K562 (cell line): ENCODE measurements at regions not wholly inside any gene's neighbourhood (a gene's known extent, or its start where the extent isn't known, plus 50 kb on each side); places are given as distances from the start of the nearest gene placed in this dataset.

Experiments used
- TF ChIP-seq, protein P1 (sequence below): fragments of 450-650 bp; formaldehyde crosslinking; IDR thresholded peaks from 2 replicates; pipeline ENCODE4 v1.4.0; 2022; ENCODE audit warnings: missing genetic modification characterization
- TF ChIP-seq, protein P2 (sequence below): fragments of 450-650 bp; IDR thresholded peaks from 2 replicates; pipeline ENCODE4 v1.7.1; 2018; ENCODE audit warnings: mild to moderate bottlenecking, low read depth; ENCODE audit not compliant: partially characterized antibody
- TF ChIP-seq, protein P3 (sequence below): fragments of 450-650 bp; IDR thresholded peaks from 2 replicates; pipeline ENCODE4 v1.6.1; 2016; ENCODE audit warnings: low read depth

DNA sequence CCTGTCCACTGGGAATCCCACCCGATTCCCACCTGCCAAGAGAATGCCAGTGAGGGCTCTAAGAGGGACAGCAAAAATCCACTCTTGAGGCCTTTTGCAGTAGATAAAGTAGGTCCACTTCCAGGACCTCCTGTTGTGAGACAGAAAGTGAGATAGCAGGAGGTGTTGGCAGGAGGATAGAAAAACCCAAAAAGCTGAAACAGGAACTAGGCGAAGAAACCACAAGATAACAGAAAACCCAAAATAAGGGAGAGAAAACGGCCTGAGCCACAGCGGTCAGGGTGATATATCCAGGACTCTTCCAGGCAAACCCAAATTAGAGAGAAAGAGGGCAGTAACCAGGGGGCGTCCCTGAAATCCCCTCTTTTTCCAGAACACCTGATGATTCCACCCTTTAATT is 79.7 kb upstream of the LINC01488 start (continued):
- TF ChIP-seq, protein P1, sequence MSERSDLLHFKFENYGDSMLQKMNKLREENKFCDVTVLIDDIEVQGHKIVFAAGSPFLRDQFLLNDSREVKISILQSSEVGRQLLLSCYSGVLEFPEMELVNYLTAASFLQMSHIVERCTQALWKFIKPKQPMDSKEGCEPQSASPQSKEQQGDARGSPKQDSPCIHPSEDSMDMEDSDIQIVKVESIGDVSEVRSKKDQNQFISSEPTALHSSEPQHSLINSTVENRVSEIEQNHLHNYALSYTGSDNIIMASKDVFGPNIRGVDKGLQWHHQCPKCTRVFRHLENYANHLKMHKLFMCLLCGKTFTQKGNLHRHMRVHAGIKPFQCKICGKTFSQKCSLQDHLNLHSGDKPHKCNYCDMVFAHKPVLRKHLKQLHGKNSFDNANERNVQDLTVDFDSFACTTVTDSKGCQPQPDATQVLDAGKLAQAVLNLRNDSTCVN (CRISPR knock-in tag), result no peak
- TF ChIP-seq, protein P2, sequence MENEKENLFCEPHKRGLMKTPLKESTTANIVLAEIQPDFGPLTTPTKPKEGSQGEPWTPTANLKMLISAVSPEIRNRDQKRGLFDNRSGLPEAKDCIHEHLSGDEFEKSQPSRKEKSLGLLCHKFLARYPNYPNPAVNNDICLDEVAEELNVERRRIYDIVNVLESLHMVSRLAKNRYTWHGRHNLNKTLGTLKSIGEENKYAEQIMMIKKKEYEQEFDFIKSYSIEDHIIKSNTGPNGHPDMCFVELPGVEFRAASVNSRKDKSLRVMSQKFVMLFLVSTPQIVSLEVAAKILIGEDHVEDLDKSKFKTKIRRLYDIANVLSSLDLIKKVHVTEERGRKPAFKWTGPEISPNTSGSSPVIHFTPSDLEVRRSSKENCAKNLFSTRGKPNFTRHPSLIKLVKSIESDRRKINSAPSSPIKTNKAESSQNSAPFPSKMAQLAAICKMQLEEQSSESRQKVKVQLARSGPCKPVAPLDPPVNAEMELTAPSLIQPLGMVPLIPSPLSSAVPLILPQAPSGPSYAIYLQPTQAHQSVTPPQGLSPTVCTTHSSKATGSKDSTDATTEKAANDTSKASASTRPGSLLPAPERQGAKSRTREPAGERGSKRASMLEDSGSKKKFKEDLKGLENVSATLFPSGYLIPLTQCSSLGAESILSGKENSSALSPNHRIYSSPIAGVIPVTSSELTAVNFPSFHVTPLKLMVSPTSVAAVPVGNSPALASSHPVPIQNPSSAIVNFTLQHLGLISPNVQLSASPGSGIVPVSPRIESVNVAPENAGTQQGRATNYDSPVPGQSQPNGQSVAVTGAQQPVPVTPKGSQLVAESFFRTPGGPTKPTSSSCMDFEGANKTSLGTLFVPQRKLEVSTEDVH, result no peak
- TF ChIP-seq, protein P3, sequence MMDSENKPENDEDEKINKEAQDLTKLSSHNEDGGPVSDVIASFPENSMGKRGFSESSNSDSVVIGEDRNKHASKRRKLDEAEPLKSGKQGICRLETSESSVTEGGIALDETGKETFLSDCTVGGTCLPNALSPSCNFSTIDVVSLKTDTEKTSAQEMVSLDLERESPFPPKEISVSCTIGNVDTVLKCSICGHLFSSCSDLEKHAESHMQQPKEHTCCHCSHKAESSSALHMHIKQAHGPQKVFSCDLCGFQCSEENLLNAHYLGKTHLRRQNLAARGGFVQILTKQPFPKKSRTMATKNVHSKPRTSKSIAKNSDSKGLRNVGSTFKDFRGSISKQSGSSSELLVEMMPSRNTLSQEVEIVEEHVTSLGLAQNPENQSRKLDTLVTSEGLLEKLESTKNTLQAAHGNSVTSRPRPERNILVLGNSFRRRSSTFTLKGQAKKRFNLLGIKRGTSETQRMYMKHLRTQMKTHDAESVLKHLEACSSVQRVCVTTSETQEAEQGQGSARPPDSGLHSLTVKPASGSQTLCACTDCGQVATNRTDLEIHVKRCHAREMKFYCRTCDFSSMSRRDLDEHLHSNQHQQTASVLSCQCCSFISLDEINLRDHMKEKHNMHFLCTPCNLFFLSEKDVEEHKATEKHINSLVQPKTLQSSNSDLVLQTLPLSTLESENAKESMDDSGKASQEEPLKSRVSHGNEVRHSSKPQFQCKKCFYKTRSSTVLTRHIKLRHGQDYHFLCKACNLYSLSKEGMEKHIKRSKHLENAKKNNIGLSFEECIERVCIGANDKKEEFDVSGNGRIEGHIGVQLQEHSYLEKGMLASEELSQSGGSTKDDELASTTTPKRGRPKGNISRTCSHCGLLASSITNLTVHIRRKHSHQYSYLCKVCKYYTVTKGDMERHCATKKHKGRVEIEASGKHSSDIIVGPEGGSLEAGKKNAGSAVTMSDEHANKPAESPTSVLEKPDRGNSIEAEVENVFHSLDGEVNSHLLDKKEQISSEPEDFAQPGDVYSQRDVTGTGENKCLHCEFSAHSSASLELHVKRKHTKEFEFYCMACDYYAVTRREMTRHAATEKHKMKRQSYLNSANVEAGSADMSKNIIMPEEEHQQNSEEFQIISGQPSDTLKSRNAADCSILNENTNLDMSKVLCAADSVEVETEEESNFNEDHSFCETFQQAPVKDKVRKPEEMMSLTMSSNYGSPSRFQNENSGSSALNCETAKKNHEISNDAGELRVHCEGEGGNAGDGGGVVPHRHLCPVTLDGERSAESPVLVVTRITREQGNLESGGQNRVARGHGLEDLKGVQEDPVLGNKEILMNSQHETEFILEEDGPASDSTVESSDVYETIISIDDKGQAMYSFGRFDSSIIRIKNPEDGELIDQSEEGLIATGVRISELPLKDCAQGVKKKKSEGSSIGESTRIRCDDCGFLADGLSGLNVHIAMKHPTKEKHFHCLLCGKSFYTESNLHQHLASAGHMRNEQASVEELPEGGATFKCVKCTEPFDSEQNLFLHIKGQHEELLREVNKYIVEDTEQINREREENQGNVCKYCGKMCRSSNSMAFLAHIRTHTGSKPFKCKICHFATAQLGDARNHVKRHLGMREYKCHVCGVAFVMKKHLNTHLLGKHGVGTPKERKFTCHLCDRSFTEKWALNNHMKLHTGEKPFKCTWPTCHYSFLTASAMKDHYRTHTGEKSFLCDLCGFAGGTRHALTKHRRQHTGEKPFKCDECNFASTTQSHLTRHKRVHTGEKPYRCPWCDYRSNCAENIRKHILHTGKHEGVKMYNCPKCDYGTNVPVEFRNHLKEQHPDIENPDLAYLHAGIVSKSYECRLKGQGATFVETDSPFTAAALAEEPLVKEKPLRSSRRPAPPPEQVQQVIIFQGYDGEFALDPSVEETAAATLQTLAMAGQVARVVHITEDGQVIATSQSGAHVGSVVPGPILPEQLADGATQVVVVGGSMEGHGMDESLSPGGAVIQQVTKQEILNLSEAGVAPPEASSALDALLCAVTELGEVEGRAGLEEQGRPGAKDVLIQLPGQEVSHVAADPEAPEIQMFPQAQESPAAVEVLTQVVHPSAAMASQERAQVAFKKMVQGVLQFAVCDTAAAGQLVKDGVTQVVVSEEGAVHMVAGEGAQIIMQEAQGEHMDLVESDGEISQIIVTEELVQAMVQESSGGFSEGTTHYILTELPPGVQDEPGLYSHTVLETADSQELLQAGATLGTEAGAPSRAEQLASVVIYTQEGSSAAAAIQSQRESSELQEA, result no peak
